ENCODE measurements at regions not wholly inside any gene's neighbourhood (a gene's known extent, or its start where the extent isn't known, plus 50 kb on each side); places are given as distances from the start of the nearest gene placed in this dataset.
A peak's percentile ranks its signal among the peaks of the same experiment; 100 is the strongest.
"Not testable (repeated sequence)": the region's sequence is repeated elsewhere in the genome, so short reads cannot be mapped to it uniquely, and the experiment has no call there.

DNA sequence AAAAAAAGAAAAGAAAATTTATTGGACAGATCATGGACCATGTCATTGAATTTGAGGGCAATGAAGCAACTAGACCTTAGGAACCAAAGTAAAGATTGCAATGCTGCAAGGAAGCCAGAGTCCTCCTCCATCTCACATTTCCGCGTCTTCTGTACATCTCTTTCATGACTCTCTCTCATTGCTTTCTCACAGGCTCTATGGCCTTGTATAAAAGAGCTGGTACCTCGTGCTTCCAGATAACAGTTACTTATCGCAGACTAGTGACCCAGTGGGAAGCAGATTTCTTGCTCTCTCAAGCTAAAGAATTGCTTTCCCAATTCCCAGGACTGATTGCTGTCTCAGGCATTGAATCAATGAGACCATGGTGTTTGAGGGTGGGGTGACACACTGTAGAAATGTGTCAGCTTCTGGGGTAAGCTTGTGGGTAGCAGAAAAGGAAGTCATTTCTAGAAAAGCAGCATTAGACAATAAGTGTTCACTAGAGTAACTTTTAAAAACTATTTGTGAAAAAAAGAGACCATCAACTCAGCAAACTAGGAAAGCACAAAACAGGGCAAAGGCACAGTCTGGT lies 635.3 kb downstream of the UTRN start:
- no peak for DNase-seq (ENCODE audit: low spot score)

DNA sequence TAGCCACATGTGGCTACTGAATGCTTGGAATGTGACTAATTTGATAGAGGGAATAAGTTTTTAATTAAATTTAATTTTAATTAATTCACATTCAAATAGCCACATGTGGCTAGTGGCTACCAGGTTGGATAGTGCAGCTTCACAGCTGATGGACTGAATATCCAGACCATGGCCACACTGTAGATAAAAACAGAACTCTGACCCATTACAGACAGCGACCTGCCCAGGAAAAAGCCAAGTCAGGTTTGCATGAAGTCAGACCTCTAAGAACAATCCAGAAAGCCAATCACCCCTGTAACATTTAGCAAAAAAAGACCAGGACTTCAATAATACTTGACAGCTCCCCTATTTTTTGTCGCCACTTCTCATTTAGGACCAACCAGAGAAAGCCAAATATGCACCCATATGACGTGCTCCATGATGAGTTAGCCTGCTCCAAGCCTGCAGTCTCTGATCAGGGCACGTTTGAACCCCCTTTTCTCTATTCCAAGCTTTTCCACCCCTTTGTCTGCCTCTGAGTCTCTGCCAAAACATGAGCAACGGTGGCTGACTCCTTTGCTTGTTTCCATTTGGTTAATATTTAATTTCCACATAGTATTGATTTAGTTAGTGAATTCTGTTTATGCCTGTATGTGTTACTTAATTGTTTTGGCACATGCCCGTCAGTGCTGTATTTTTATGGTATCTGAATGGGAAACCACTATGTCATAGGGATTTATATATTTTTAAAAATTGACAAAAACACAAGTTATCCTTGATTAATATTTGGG lies 636.3 kb downstream of the UTRN start:
- no peak for DNase-seq (ENCODE audit: low spot score)

DNA sequence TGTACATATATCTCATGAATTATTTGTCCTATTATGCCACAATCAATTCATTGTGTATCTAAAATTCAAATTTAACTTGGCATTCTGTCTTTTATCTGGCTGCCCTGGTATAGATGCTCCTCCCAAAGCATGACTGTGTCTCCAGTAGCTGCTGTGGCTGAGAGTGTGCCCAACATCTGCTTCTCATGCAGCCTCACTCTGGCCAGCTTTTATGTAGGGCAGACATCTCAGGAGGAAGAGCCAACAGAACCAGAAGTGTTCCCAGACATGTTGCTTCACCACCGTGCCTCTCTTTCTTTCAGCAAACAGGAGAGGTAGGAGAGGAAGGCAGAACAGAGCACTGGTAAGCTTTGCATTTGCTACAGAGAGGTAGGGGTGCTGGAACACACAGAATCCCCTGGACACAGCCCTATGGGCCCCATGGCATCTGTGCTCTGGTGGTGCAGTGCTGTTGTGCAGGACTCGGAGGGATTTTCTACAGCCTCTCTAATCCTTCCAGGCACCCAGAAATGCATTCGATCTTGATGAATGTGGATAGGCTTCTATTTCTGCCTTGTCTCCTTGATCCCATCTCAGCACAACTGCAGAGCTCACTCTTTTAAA lies 637.1 kb downstream of the UTRN start:
- DNase-seq (ENCODE audit: low spot score), result no peak

DNA sequence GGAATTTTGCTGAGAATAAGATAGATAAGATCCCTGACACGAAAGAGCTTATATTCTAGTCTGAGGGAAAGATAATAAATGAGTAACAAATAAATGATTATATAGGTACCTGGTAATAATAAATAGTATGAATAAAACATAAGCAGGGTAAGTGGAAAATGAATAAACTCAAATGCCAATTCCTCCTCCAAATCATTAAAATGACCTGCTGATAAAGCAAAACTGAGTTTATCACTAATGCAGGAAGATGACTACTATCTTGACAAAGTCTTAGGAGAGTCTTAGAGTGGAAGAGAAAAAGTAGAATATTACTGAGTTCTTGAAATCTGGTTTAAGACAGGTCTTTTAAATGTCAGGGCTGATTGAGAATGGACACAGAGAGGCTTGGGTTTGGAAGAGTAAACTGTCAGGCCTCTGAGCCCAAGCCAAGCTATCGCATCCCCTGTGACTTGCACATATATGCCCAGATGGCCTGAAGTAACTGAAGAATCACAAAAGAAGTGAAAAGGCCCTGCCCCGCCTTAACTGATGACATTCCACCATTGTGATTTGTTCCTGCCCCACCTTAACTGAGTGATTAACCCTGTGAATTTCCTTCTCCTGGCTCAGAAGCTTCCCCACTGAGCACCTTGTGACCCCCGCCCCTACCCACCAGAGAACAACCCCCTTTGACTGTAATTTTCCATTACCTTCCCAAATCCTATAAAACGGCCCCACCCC lies 637.8 kb downstream of the UTRN start:
- DNase-seq (ENCODE audit: low spot score), result not testable (repeated sequence)

DNA sequence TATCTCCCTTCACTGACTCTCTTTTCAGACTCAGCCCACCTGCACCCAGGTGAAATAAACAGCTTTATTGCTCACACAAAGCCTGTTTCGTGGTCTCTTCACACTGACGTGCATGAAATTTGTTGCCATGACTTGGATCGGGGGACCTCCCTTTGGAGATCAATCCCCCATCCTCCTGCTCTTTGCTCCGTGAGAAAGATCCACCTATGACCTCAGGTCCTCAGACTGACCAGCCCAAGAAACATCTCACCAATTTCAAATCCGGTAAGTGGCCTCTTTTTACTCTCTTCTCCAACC lies 638.3 kb downstream of the UTRN start:
- DNase-seq (ENCODE audit: low spot score), result not testable (repeated sequence)

DNA sequence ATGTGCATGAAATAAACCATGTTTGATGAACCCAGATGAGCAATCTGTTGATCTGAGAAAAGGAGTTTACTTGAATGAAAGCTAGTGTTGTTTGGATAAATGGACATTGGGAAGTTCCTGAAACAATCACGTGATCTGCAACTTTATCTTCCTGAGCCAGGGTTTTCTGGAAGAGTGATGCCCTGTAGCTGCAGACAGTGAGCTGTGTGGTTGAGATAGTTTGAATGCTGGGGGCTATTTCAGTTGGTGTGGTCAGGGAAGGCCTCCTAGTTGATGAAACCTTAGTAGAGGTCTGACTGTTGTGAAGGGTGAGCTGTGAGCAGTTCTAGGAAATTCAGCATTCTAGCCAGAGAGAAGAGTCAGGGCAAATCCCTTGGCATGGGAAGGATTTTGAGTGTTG lies 643.7 kb downstream of the UTRN start:
- no peak for DNase-seq (ENCODE audit: low spot score)

DNA sequence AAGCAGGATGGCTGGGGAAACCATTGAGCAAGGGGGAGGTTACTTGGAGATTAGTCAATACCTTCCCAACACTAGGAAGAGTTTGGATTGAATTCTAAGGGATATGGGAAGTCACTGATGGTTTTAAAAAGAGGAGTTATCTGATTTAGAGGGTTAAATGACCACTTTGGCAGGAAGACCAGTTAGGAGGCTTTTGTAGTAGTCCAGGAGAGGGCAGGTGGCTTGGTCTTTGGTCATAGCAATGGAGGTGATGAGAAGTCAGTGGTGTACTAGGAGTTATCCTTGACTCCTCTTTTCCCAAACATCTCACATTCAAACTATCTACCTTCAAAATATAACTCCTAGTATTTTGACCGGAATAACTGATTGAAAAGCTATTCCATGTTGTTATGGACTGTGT lies 644.1 kb downstream of the UTRN start:
- no peak for DNase-seq (ENCODE audit: low spot score)

DNA sequence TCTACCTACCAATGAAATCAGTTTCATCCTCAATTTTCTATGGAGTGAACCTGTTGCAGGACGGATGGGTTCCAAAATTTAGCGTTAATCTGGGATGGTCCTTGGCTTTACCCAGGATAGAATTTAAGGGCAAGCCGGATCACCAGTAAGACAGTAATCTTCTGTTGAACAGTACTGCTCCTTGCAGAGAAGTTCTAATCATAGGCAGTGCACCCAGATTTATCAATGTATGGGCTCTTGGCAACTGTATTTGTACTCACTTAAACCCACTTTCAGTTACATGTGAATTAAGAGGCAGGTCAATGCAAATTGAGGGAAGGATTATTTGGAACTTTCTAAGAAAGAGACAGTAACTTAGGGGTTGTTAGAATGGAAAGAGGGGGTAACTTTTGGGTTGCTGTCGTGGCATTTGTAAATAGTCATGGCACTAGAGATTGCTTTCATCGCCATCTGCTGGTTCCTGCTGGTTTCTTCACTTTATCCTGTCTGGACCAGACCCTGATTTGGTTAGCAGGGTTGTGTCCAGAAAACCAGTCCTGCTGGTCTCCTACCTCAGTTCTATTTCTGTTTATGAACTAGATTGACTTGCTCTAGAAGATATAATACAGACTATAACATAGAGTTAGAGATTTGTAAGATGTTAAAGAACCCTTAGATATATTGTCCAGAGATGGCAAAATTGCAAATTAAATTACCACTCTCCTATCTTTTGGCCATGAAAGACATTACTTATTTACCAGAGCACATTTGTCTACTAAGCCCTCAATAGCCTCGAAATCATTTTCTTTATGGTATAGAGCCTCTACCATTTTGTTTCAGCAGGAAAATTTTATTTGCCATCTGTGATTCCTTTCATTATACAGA lies 646.3 kb downstream of the UTRN start:
- DNase-seq (ENCODE audit: low spot score), result peak; percentile 50

DNA sequence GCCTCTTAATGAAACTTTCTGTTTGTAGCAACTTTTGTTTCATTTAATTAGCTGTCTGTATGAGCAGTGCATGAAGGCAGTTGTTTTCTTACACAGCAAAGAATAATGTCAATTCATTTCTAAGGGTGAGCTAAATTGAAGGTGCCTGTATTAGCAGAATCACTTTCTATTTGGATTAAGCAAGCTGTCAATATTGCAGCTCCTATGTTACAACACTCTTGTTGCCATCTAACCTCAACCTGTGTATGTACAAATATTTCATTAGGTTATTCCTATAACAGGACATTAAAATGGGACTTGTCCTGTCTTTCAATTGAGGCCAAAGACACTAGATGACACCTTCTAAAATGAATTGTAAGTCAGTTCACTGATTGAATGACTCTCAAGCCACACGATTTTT lies 647.5 kb downstream of the UTRN start:
- DNase-seq (ENCODE audit: low spot score), result no peak

DNA sequence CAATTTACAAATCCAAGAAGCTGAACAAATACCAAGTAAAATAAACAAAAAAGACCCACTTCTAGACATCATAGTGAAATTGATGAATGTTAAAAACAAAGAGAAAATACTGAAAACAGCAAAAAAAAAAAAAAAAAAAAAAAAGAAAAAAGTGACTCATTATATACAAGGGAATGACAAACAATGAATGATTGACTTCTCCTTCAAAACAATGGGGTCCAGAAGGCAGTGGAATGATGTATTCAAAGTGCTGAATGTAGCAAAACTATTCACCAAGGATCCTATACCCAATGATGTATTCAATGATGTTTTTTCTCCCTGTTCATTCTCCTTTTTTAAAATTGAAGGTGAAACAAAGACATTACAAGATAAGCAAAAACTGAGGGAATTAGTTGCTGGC lies 650.0 kb downstream of the UTRN start:
- DNase-seq (ENCODE audit: low spot score), result no peak

DNA sequence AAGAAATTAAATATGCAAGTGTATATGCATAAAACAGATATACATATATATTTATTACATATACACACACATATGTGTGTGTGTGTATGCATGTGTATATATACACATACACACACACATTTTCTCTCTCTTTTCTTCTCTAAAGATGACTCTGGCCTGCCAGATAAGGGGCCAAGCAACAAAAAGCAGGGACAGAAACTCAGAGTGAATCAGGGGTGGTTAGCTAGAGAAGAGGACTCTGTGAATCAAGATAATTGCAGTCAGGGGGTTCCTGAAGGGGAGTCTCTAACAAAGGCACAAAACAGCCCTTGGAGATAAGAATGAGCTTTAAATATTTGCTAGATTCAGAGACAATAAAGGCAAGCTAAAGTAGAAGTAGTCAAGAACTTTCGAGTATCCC lies 650.5 kb downstream of the UTRN start:
- DNase-seq (ENCODE audit: low spot score), result no peak

DNA sequence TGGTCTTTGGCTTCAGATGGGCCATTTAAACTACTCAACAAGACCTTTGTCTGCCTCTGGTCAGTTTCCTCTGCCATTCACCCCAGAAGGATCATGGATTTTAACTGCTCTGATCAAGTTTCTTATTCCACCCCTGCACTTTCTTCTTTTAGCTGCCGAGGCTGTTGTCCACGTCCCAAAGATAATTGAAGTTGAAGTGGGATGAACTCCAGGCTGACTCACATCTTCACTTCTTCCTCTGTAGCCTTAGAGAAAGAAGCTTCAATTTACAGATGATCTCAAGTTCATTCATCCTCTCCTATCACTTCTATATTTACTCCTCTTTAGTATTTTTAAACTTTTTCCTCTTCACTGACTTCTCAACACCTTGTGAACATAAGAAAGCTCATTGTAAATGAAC lies 651.6 kb downstream of the UTRN start:
- DNase-seq (ENCODE audit: low spot score), result no peak

DNA sequence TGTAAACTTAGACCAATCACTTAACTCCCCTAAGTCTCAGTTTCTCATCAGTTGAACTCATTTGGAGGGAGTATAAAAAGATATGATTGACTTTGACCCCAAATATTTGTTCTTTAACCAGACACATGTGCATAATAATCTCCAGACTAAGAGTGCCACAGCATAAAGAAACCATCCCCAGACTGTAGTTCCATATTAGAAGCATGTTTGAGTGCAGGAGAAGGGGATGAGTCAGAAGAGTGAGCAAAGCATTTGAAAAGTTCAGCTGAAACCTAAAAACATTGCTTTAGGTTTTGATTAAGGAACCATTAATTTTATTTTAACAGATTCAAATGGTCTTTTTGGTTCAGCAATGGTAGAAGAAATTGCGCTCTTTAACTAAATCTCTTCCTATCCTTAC lies 654.8 kb downstream of the UTRN start:
- no peak for DNase-seq (ENCODE audit: low spot score)

DNA sequence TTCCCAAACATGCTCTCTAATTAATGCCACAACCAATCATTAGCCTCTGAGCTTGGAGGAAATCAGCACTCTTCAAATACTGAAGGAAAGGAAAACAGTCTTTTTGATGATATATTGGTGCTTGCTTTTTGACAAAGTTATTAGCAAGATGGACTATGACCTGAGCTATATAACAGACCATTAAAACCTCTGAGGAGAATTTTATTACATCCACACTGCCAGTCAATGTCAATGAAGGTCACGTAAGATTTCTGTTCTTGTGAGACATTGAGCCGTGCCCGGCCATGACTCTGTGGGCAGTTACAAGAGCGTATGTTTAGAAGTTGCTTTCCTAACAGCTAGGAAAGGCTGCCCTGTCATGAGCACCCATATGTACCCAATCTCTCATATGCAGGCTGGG lies 659.0 kb downstream of the UTRN start:
- no peak for DNase-seq (ENCODE audit: low spot score)

DNA sequence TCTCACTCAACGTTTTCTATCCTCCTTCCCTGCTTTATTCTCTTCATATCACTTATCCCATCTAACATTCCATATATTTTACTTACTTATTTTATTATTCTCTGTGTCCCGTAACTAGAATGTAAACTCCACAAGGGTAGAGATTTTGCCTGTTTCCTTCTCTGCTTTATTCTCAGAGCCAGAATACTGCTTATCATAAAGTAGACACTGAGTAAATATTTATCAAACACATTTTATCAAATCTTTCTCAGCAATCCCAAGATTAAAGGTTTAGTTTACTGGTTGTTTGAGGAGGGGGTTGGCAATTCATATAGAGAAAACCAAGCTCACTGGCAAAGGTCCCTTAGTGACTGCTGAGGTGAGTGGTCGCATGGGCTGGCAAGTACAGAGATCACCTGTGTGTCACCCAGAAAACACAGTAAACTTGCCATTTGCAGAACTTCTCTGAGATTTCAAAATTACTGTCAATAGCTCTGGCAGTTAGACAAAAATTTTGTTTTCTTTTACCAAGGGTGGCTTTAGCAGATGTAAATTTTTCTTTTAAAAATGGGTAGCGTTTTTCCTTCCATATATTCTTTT lies 662.4 kb downstream of the UTRN start:
- no peak for DNase-seq (ENCODE audit: low spot score)

DNA sequence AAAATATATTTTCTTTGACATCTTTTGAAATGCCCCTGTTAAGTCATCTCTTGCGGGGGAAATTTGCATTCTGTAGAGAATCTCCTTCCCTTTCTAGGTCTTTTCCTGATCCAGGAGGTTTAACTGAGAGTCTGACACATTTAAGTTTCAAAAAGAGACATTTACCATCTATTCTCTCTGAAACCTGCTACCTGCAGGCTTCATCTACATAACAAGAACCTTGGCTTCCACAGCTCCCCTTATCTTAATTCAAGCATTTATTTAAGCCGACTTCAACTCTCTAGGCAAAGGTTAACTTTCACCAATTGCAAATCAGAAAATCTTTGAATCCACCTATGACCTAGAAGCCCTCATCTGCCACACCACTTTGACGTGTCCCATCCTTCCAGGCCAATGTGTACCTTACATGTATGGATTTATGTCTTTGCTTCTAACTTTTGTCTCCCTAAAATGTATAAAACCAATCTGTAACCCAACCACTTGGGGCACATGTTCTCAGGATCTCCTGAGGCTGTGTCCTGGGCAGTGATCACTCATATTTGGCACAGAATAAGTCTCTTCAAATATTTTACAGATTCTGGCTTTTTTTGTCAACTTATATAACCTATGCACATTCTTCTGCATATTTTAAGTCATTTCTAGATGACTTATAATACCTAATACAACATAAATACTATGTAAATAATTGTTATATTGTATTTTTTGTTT lies 666.7 kb downstream of the UTRN start:
- DNase-seq (ENCODE audit: low spot score), result no peak

DNA sequence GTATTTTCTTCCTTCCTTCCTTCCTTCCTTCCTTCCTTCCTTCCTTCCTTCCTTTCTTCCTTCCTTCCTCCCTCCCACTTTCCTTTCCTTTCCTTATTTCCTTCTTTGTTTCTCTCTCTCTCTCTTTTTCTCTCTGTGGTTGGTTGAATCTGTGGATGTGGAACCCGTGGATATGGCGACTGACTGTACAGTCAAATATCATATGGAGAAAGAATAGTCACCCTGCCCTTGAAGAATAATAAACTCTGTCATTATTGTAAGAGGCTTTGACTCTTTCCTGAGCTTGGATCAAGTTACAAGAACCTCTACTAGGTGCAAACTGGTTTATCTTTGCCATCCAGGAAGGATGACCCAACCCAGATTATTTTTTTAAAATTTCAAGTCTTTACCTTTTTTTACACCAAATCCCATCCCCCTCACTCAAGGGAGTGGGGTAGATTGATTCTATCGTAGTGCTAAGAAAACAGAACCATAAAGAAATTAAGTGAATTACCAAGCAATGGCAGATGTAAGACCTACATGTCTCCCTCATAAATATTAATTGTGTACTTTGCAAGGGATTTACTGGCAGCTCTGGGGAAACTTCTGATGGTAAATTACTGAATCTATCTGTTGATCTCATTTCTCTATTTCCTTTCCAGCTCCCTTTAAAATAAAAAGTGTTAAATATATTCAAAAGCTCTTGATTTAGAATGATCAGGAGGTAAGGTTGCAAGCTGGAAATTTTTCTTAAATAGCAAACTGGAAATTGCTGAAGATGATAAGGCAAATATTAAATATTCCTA lies 667.5 kb downstream of the UTRN start:
- DNase-seq (ENCODE audit: low spot score), result no peak

DNA sequence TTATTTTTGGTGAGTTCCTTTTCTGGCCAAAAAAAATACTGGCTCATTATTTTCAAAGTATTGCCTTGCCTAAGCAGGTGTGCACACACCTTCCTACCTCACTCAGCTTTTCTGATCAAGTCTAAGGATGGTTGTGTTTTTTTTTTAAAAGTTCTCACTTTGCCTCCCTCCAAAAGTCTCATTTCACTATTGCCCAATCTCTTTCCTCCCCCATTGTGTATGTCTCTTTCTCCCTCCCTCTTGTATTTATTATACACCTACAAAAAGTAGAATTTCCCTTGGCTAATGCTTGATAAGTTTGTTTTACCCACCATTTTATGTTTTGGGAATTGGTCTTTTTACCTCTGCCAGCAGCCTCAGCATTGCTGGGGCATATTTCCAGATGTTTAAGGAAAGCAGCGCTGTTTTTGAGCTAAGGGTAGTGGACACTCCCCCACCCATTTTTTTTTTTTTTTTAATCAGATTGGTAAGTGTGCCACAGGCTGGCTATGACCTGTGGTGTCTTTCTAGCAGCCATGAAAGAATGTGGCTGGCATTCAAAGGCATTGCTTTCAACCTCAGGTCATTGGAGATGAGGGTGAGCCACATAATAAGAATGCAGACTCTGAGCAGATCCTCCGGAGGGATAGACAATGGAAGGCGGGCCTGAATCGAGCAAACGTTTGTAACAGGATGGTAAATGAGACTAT lies 668.6 kb downstream of the UTRN start:
- DNase-seq (ENCODE audit: low spot score), result no peak

DNA sequence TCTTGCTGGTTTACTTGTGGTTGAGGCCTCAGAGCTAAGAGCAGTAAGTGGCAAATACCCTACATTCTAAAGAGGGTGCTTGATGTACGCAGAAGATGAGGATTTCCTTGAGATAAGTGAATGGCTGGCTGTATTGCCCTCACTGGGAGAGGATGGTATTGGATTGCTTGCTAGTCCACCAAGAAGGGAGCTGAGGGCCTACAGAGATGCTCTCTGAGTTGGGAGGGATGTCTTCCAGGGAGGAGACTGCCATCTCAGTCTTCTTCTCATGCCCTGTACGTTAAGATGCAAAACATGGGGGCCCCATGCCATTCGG lies 669.1 kb downstream of the UTRN start:
- no peak for DNase-seq (ENCODE audit: low spot score)

DNA sequence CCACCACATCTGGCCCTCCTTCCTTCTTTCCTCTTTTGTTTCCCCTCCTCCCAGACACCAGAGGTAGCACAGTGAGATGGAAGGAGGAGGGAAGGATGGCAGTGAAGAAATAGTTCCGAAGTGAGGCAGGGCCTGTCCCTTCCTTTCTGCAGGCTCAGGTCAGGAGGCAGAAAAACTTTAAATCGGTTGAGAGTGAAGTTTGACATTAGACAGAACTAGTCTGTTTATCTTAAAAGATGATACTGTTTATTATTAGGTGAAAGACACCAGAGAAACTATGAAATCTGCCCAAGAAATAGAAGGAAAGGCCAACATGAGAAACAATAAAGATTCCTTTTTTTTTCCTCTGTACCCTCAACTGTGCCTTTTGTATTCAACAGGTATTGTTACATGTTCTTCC lies 670.3 kb downstream of the UTRN start:
- no peak for DNase-seq (ENCODE audit: low spot score)
